ENCODE measurements at regions not wholly inside any gene's neighbourhood (a gene's known extent, or its start where the extent isn't known, plus 50 kb on each side); places are given as distances from the start of the nearest gene placed in this dataset.

GRCh38 chr2:61722318-61722717 lies 131.5 kb downstream of the FAM161A start:
- DNase-seq (ENCODE audit: low spot score): no peak

GRCh38 chr2:61721382-61721781 lies 132.5 kb downstream of the FAM161A start:
- no peak for DNase-seq (ENCODE audit: low spot score)

- DNase-seq (ENCODE audit: low spot score): no peak
Measured at GRCh38 chr2:61720911-61721310, 132.9 kb downstream of the FAM161A start.

GRCh38 chr2:61718965-61719364 lies 134.9 kb downstream of the FAM161A start:
- no peak for DNase-seq (ENCODE audit: low spot score)

- DNase-seq (ENCODE audit: low spot score): no peak
Measured at GRCh38 chr2:61715506-61715905, 138.4 kb downstream of the FAM161A start.

- DNase-seq (ENCODE audit: low spot score): no peak
Measured at GRCh38 chr2:61714210-61714609, 139.7 kb downstream of the FAM161A start.

- DNase-seq (ENCODE audit: low spot score): no peak
Measured at GRCh38 chr2:61713457-61713856, 140.4 kb downstream of the FAM161A start.

GRCh38 chr2:61712060-61712459 lies 141.8 kb downstream of the FAM161A start:
- DNase-seq (ENCODE audit: low spot score): no peak

GRCh38 chr2:61710711-61711110 lies 143.1 kb downstream of the FAM161A start:
- DNase-seq (ENCODE audit: low spot score): no peak

GRCh38 chr2:61707984-61708852 lies 145.6 kb downstream of the FAM161A start:
- no peak for DNase-seq (ENCODE audit: low spot score)

- DNase-seq (ENCODE audit: low spot score): no peak
Measured at GRCh38 chr2:61705625-61706024, 148.2 kb downstream of the FAM161A start.

GRCh38 chr2:61704364-61704763 lies 149.5 kb downstream of the FAM161A start:
- DNase-seq (ENCODE audit: low spot score): no peak

- no peak for DNase-seq (ENCODE audit: low spot score)
Measured at GRCh38 chr2:61702088-61702467, 151.8 kb downstream of the FAM161A start.

- DNase-seq (ENCODE audit: low spot score): no peak
Measured at GRCh38 chr2:61700464-61700863, 153.4 kb downstream of the FAM161A start.

GRCh38 chr2:61694312-61695274 lies 156.4 kb upstream of the XPO1 start:
- DNase-seq (ENCODE audit: low spot score): peak; percentile 92

GRCh38 chr2:61693744-61694143 lies 155.6 kb upstream of the XPO1 start:
- no peak for DNase-seq (ENCODE audit: low spot score)

GRCh38 chr2:61690078-61690596 lies 152.0 kb upstream of the XPO1 start:
- no peak for DNase-seq (ENCODE audit: low spot score)

GRCh38 chr2:61689568-61689967 lies 151.4 kb upstream of the XPO1 start:
- no peak for DNase-seq (ENCODE audit: low spot score)

- DNase-seq (ENCODE audit: low spot score): no peak
Measured at GRCh38 chr2:61688369-61689334, 150.5 kb upstream of the XPO1 start.

- no peak for DNase-seq (ENCODE audit: low spot score)
Measured at GRCh38 chr2:61679096-61679495, 140.9 kb upstream of the XPO1 start.

GRCh38 chr2:61677942-61678341 lies 139.8 kb upstream of the XPO1 start:
- no peak for DNase-seq (ENCODE audit: low spot score)

Data from hematopoietic multipotent progenitor cell treated with erythropoietin and hydrocortisone succinate and interleukin-3 and kit ligand, for 15 days (in vitro differentiated cells).